Stimulated activated naive CD8-positive, alpha-beta T cell treated with anti-CD3 and anti-CD28 coated beads, Interleukin-15, Interleukin-2, amounts not matched to agents 100 ng/mL and 50 ng/mL, for 24 hours (primary cell): ENCODE measurements at regions not wholly inside any gene's neighbourhood (a gene's known extent, or its start where the extent isn't known, plus 50 kb on each side); places are given as distances from the start of the nearest gene placed in this dataset.
"Not testable (repeated sequence)": the region's sequence is repeated elsewhere in the genome, so short reads cannot be mapped to it uniquely, and the experiment has no call there.

Source experiments
- H3K27ac Mint-ChIP-seq: one replicate; pipeline ENCODE4 v1.8.0; 2021; ENCODE audit warnings: mild to moderate bottlenecking, mixed read lengths
- H3K27me3 Mint-ChIP-seq: one replicate; pipeline ENCODE4 v1.8.0; 2021; ENCODE audit warnings: mixed read lengths
- H3K36me3 Mint-ChIP-seq: one replicate; pipeline ENCODE4 v1.8.0; 2021; ENCODE audit warnings: low read depth, mixed read lengths
- H3K4me1 Mint-ChIP-seq: one replicate; pipeline ENCODE4 v1.8.0; 2021; ENCODE audit warnings: low read depth, mixed read lengths
- H3K4me3 Mint-ChIP-seq: one replicate; pipeline ENCODE4 v1.8.0; 2021; ENCODE audit warnings: mild to moderate bottlenecking, mixed read lengths
- H3K9me3 Mint-ChIP-seq: one replicate; pipeline ENCODE4 v1.8.0; 2021; ENCODE audit warnings: mixed read lengths

- Mint-ChIP-seq H3K9me3 (no peaks in the 10 kb centered on the region), H3K36me3 (no peaks in the 10 kb centered on the region), H3K27me3 (no peaks in the 10 kb centered on the region), H3K4me1 (peaks cover 26% of the 10 kb centered on the region), H3K27ac (no peak overlapping the region), H3K4me3 (no peak overlapping the region)
Observed at GRCh38 chr1:193457676-193458075, 271.3 kb upstream of the B3GALT2 start.

DNA sequence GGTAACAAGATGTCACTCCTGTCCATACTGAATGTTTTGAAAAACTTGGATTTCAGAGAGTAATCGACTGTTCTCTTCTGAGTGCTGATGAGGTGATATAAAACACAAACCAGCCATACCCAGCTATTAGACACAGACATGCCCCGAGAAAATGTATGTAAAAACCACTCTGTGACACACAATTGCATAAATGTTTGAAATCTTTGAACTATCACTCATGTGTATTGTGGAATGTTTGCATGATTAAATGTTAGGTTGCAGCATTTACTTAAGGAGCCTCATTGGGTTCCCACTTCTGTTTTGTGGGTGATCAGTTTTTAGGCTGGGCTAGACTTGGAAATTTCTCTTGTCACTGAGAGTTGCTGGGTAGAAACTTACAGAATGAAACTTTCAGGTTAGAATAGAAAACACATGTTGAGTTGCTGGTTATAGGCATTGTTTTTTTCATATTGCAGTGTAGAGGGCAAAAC, 270.4 kb upstream of the B3GALT2 start:
- no peak overlapping the region for H3K27ac Mint-ChIP-seq
- H3K4me1 Mint-ChIP-seq = peaks cover 21% of the 10 kb centered on the region
- H3K9me3 Mint-ChIP-seq = no peaks in the 10 kb centered on the region
- H3K36me3 Mint-ChIP-seq = no peaks in the 10 kb centered on the region
- no peaks in the 10 kb centered on the region for H3K27me3 Mint-ChIP-seq
- H3K4me3 Mint-ChIP-seq = no peak overlapping the region

- H3K4me1 Mint-ChIP-seq = peaks cover 28% of the 10 kb centered on the region
- no peak overlapping the region for H3K27ac Mint-ChIP-seq
- H3K27me3 Mint-ChIP-seq = no peaks in the 10 kb centered on the region
- no peaks in the 10 kb centered on the region for H3K36me3 Mint-ChIP-seq
- no peaks in the 10 kb centered on the region for H3K9me3 Mint-ChIP-seq
- H3K4me3 Mint-ChIP-seq = no peak overlapping the region
Observed at GRCh38 chr1:193451606-193452005, 265.2 kb upstream of the B3GALT2 start.

GRCh38 chr1:193451001-193451400, 264.6 kb upstream of the B3GALT2 start:
- Mint-ChIP-seq H3K4me3 (no peak overlapping the region), H3K36me3 (no peaks in the 10 kb centered on the region), H3K27me3 (no peaks in the 10 kb centered on the region), H3K4me1 (peaks cover 28% of the 10 kb centered on the region), H3K9me3 (no peaks in the 10 kb centered on the region), H3K27ac (no peak overlapping the region)

DNA sequence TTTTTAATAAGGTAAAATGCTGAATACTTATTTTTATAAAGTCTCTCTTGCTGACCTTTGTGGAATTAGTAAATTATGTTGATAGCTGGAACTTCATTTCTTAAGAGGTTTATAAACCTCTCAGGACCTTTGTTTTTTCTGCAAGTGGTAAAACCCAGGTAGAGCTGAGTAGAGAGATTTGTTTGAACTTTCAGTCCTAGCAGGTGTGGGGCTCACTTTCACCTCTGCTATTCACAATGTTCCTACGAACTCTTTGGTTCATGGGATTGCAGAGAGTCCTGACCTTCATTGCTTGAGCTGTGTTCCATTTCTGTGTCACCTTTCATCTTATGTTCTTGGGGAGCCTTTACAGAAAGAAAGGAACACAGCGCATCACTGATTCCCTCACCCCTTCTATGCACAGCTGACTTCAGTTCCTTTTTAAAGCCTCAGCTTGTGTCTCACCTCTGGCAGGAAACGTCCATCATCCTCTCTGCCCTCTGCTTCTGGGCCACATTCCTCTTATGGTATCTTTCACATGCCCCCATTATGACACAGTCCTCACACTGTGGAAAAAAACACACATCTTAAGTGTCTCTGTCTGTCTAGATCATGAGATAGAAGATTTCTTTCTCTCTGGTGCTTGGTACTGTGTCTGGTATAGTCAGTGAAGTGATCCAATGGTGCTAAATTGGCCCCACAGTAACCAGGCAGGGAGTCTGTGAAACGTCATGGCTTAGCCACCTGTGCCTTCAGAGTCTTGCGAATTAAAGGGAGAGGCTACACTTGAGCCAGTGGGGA, 262.5 kb upstream of the B3GALT2 start:
- Mint-ChIP-seq H3K4me1 (peaks cover 28% of the 10 kb centered on the region), H3K27ac (peak overlapping the region; percentile 76), H3K27me3 (no peaks in the 10 kb centered on the region), H3K36me3 (no peaks in the 10 kb centered on the region), H3K9me3 (no peaks in the 10 kb centered on the region), H3K4me3 (no peak overlapping the region)

GRCh38 chr1:193443886-193444285, 257.5 kb upstream of the B3GALT2 start:
- Mint-ChIP-seq H3K27ac (no peak overlapping the region), H3K9me3 (peaks cover 4% of the 10 kb centered on the region), H3K27me3 (no peaks in the 10 kb centered on the region), H3K36me3 (no peaks in the 10 kb centered on the region), H3K4me3 (no peak overlapping the region), H3K4me1 (peaks cover 8% of the 10 kb centered on the region)

DNA sequence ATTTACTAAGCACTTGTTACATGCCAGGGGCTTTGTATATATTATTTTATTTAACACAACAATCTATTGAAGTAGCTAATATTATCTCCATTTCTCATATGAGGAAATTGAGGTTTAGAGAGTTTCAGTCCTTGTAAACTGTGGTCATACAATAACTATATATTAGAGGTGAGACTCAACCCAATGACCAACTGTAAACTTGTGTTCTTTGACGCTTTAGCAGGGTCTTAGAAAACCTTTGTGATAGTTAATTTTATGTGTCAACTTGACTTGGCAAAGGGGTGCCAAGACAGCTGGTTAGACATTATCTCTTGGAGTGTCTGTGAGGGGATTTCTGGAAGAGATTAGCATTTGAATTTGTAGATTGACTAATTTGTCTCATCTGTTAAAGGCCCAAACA, 252.4 kb upstream of the B3GALT2 start:
- Mint-ChIP-seq H3K27me3 (no peaks in the 10 kb centered on the region), H3K27ac (no peak overlapping the region), H3K4me3 (no peak overlapping the region), H3K36me3 (peaks cover 3% of the 10 kb centered on the region), H3K4me1 (peaks cover 21% of the 10 kb centered on the region), H3K9me3 (peaks cover 23% of the 10 kb centered on the region)

- Mint-ChIP-seq H3K4me1 (peaks cover 21% of the 10 kb centered on the region), H3K9me3 (peaks cover 27% of the 10 kb centered on the region), H3K27ac (no peak overlapping the region), H3K4me3 (no peak overlapping the region), H3K27me3 (no peaks in the 10 kb centered on the region), H3K36me3 (peaks cover 7% of the 10 kb centered on the region)
Observed at GRCh38 chr1:193438312-193438711, 251.9 kb upstream of the B3GALT2 start.

DNA sequence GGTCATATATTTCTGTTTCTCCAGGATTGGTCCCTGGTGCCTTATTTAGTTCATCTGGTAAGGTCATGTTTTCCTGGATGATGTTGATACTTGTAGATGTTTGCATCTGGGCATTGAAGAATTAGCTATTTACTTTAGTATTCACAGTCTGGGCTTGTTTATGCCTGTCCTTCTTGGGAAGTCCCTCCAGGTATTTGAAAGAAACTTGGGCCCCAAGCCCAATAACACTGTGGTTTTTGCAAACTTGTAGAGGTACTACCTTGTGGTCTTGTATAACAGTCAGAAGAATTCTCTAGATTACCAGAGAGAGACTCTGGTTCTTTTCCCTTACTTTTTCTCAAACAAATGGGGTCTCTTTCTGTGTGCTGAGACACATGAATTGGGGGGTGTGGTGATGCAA, 251.4 kb upstream of the B3GALT2 start:
- Mint-ChIP-seq H3K27me3 (no peaks in the 10 kb centered on the region), H3K36me3 (peaks cover 9% of the 10 kb centered on the region), H3K27ac (peak overlapping the region; percentile 15), H3K4me3 (no peak overlapping the region), H3K4me1 (peaks cover 21% of the 10 kb centered on the region), H3K9me3 (peaks cover 31% of the 10 kb centered on the region)

GRCh38 chr1:193437333-193437732, 250.9 kb upstream of the B3GALT2 start:
- not testable (repeated sequence) for H3K36me3 Mint-ChIP-seq, H3K27me3 Mint-ChIP-seq, H3K4me3 Mint-ChIP-seq, H3K27ac Mint-ChIP-seq
- Mint-ChIP-seq H3K9me3 (peaks cover 31% of the 10 kb centered on the region), H3K4me1 (peaks cover 21% of the 10 kb centered on the region)

GRCh38 chr1:193435781-193436180, 249.4 kb upstream of the B3GALT2 start:
- peaks cover 31% of the 10 kb centered on the region for H3K9me3 Mint-ChIP-seq
- peaks cover 21% of the 10 kb centered on the region for H3K4me1 Mint-ChIP-seq
- peak overlapping the region; percentile 5 for H3K27ac Mint-ChIP-seq
- H3K27me3 Mint-ChIP-seq = no peaks in the 10 kb centered on the region
- no peak overlapping the region for H3K4me3 Mint-ChIP-seq
- H3K36me3 Mint-ChIP-seq = peaks cover 9% of the 10 kb centered on the region

DNA sequence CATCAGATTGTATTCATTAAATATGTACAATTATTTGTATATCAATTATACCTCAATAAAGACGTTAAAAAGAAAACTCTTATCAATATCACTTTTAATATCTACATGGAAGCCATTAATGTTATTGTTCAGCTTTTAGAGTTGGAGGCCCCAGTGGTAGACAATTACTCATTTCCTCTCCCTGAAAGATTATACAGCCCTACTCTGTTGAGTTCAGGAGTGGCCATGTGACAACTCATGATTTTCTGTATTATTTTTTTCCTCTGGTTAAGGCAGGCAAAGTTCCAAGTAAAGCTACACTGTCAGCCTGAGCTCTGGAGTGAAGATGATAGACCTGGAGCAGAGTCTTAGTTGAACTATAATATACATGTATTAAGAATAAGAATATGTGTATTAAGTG, 247.9 kb upstream of the B3GALT2 start:
- no peak overlapping the region for H3K27ac Mint-ChIP-seq
- peaks cover 28% of the 10 kb centered on the region for H3K9me3 Mint-ChIP-seq
- peaks cover 9% of the 10 kb centered on the region for H3K36me3 Mint-ChIP-seq
- no peaks in the 10 kb centered on the region for H3K27me3 Mint-ChIP-seq
- peaks cover 21% of the 10 kb centered on the region for H3K4me1 Mint-ChIP-seq
- no peak overlapping the region for H3K4me3 Mint-ChIP-seq

GRCh38 chr1:193433599-193433998, 247.2 kb upstream of the B3GALT2 start:
- Mint-ChIP-seq H3K27ac (no peak overlapping the region), H3K4me1 (peaks cover 15% of the 10 kb centered on the region), H3K36me3 (peaks cover 9% of the 10 kb centered on the region), H3K27me3 (no peaks in the 10 kb centered on the region), H3K4me3 (no peak overlapping the region), H3K9me3 (peaks cover 25% of the 10 kb centered on the region)

DNA sequence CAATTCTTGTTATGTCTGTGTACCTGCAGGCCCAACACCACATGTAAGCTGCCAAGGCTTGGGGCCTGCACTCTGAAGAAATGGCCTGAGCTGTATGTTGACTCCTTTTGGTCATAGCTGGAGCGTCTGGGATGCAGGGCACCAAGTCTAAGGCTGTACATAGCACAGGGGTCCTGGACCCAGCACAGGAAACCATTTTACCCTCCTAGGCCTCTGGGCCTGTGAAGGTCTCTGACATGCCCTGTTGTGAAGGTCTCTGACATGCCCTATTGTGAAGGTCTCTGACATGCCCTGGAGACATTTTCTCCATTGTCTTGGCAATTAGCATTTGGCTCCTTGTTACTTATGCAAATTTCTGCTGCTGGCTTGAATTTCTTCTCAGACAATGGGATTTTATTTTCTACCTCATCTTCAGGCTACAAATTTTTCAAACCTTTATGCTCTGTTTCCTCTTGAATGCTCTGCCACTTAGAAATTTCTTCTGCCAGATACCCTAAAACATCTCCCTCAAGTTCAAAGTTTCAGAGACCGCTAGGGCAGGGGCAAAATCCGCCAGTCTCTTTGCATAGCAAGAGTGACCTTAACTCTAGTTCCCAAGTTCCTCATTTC, 246.7 kb upstream of the B3GALT2 start:
- peaks cover 12% of the 10 kb centered on the region for H3K4me1 Mint-ChIP-seq
- peaks cover 9% of the 10 kb centered on the region for H3K36me3 Mint-ChIP-seq
- H3K4me3 Mint-ChIP-seq = no peak overlapping the region
- H3K27me3 Mint-ChIP-seq = no peaks in the 10 kb centered on the region
- no peak overlapping the region for H3K27ac Mint-ChIP-seq
- peaks cover 25% of the 10 kb centered on the region for H3K9me3 Mint-ChIP-seq

DNA sequence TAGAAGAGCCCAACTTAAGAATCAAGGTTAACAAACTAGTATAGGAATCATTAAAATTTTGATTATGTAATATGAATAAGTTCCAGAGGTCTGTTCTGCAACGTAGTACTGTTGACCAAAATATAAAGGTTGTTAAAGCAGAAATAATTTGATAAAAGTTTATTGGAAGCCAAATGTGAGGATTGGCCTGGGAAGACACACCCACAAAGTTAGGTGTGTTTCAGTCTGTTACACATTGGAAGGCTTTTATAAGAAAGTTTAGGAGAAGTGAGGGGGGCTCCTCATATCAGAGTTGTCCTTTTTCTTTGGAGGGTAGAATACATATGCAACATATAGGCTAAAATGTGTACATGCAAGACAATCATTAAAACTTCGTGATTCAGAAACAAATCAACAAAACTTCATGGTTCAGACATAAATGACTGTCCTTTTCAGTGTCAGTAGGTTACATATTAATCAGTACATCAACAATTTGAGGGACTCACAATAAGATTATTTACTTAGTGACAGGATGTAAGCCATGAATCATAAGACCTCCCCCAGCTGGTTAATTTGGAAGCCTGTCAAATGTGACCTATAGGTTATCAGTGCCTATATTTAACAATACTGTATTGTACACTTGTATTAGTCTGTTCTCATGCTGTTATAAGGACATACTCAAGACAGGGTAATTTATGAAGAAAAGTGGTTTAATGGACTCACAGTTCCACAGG, 245.0 kb upstream of the B3GALT2 start:
- peaks cover 9% of the 10 kb centered on the region for H3K36me3 Mint-ChIP-seq
- no peak overlapping the region for H3K4me3 Mint-ChIP-seq
- no peak overlapping the region for H3K27ac Mint-ChIP-seq
- H3K4me1 Mint-ChIP-seq = peaks cover 9% of the 10 kb centered on the region
- peaks cover 22% of the 10 kb centered on the region for H3K9me3 Mint-ChIP-seq
- H3K27me3 Mint-ChIP-seq = no peaks in the 10 kb centered on the region
